ENCODE measurements at regions not wholly inside any gene's neighbourhood (a gene's known extent, or its start where the extent isn't known, plus 50 kb on each side); places are given as distances from the start of the nearest gene placed in this dataset.

- peaks cover 8% of the 10 kb centered on the region for H3K4me1 Mint-ChIP-seq
- no peaks in the 10 kb centered on the region for H3K36me3 Mint-ChIP-seq
- no peaks in the 10 kb centered on the region for H3K27me3 Mint-ChIP-seq (ENCODE audit: low read depth)
- no peak for TF ChIP-seq CTCF (IDR thresholded peaks at IDR 0.05; ENCODE audit: unreplicated experiment)
- peaks cover 12% of the 10 kb centered on the region for H3K9me3 Mint-ChIP-seq
- no peak overlapping the region for H3K27ac Mint-ChIP-seq
- H3K4me3 Mint-ChIP-seq, result no peak overlapping the region
- DNase-seq (ENCODE audit: low spot score in 2 of 2, unreplicated experiment in 2 of 2), result no peak
Measured at GRCh38 chr5:121285801-121286521, 565.7 kb upstream of the FTMT start.

GRCh38 chr5:121288781-121289180, 562.9 kb upstream of the FTMT start:
- no peaks in the 10 kb centered on the region for H3K36me3 Mint-ChIP-seq
- no peak for DNase-seq (ENCODE audit: low spot score in 2 of 2, unreplicated experiment in 2 of 2)
- no peaks in the 10 kb centered on the region for H3K27me3 Mint-ChIP-seq (ENCODE audit: low read depth)
- peaks cover 16% of the 10 kb centered on the region for H3K4me1 Mint-ChIP-seq
- H3K27ac Mint-ChIP-seq, result no peak overlapping the region
- TF ChIP-seq CTCF (IDR thresholded peaks at IDR 0.05; ENCODE audit: unreplicated experiment), result no peak
- peaks cover 6% of the 10 kb centered on the region for H3K9me3 Mint-ChIP-seq
- no peak overlapping the region for H3K4me3 Mint-ChIP-seq

- Mint-ChIP-seq H3K27ac (no peak overlapping the region), H3K4me1 (peaks cover 8% of the 10 kb centered on the region), H3K9me3 (peaks cover 6% of the 10 kb centered on the region), H3K36me3 (no peaks in the 10 kb centered on the region), H3K27me3 (ENCODE audit: low read depth) (no peaks in the 10 kb centered on the region), H3K4me3 (no peak overlapping the region)
- no peak for DNase-seq (ENCODE audit: low spot score in 2 of 2, unreplicated experiment in 2 of 2)
- no peak for TF ChIP-seq CTCF (IDR thresholded peaks at IDR 0.05; ENCODE audit: unreplicated experiment)
Measured at GRCh38 chr5:121292664-121293063, 559.0 kb upstream of the FTMT start.

- Mint-ChIP-seq H3K27me3 (ENCODE audit: low read depth) (no peaks in the 10 kb centered on the region), H3K4me1 (peaks cover 7% of the 10 kb centered on the region), H3K36me3 (no peaks in the 10 kb centered on the region), H3K9me3 (no peaks in the 10 kb centered on the region), H3K27ac (no peak overlapping the region), H3K4me3 (no peak overlapping the region)
- DNase-seq (ENCODE audit: low spot score in 2 of 2, unreplicated experiment in 2 of 2), result no peak
- TF ChIP-seq CTCF (IDR thresholded peaks at IDR 0.05; ENCODE audit: unreplicated experiment), result no peak
Measured at GRCh38 chr5:121296356-121296755, 555.3 kb upstream of the FTMT start.

- no peaks in the 10 kb centered on the region for H3K4me1 Mint-ChIP-seq
- TF ChIP-seq CTCF (IDR thresholded peaks at IDR 0.05; ENCODE audit: unreplicated experiment), result no peak
- H3K27ac Mint-ChIP-seq, result no peak overlapping the region
- DNase-seq (ENCODE audit: low spot score in 2 of 2, unreplicated experiment in 2 of 2), result no peak
- H3K9me3 Mint-ChIP-seq, result no peaks in the 10 kb centered on the region
- no peaks in the 10 kb centered on the region for H3K36me3 Mint-ChIP-seq
- no peaks in the 10 kb centered on the region for H3K27me3 Mint-ChIP-seq (ENCODE audit: low read depth)
- no peak overlapping the region for H3K4me3 Mint-ChIP-seq
Measured at GRCh38 chr5:121299153-121299552, 552.5 kb upstream of the FTMT start.

Measured in mesothelial cell of epicardium (in vitro differentiated cells).